ENCODE measurements at regions not wholly inside any gene's neighbourhood (a gene's known extent, or its start where the extent isn't known, plus 50 kb on each side); places are given as distances from the start of the nearest gene placed in this dataset.

DNA sequence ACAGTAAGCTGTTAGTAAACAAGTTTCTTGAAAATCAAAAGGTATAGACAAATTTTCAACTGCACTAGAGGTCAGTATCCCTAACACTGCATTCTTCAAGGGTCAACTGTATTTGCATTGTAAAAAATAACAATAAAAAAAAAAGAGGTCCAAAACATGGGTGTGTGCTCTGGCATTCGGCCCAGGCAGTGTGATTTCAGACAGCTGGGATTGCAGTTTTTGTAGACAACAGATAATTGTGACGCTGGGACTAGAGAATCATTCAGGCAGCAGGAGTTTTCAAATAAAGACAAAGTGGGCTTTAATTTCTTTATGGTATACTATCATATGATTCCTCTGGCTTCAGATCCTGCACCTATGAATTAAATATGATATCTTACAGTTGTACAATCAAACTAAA, 543.2 kb upstream of the SEMA3D start:
- Histone ChIP-seq H3K4me3 (ENCODE audit: low read depth, low read length) (no peak overlapping the region), H3K4me1 (peaks cover 20% of the 10 kb centered on the region), H3K36me3 (ENCODE audit: control insufficient read depth, insufficient read depth, low read length) (no peaks in the 10 kb centered on the region), H3K9me3 (peaks cover 4% of the 10 kb centered on the region; the same call in 1 of the 2 replicates), H3K27me3 (replicated peaks; ENCODE audit: control insufficient read depth, insufficient read depth, low read length) (no peaks in the 10 kb centered on the region)
- Mint-ChIP-seq H3K27me3 (ENCODE audit: insufficient read depth, unreplicated experiment) (no peaks in the 10 kb centered on the region), H3K36me3 (ENCODE audit: insufficient read depth, unreplicated experiment) (peaks cover 5% of the 10 kb centered on the region), H3K27ac (ENCODE audit: unreplicated experiment) (no peak overlapping the region), H3K4me1 (ENCODE audit: low read depth, unreplicated experiment) (peaks cover 16% of the 10 kb centered on the region), H3K4me3 (ENCODE audit: unreplicated experiment) (no peak overlapping the region), H3K9me3 (ENCODE audit: unreplicated experiment) (peaks cover 37% of the 10 kb centered on the region)
- intact Hi-C loops (cut with micrococcal nuclease; ENCODE audit: unreplicated experiment) = no loop called here
- POLR2A ChIA-PET = no interaction called here
- no TSS peak for BruUV-seq (replicated peaks)
- CTCF ChIA-PET = no interaction called here
- TF ChIP-seq, protein P1, sequence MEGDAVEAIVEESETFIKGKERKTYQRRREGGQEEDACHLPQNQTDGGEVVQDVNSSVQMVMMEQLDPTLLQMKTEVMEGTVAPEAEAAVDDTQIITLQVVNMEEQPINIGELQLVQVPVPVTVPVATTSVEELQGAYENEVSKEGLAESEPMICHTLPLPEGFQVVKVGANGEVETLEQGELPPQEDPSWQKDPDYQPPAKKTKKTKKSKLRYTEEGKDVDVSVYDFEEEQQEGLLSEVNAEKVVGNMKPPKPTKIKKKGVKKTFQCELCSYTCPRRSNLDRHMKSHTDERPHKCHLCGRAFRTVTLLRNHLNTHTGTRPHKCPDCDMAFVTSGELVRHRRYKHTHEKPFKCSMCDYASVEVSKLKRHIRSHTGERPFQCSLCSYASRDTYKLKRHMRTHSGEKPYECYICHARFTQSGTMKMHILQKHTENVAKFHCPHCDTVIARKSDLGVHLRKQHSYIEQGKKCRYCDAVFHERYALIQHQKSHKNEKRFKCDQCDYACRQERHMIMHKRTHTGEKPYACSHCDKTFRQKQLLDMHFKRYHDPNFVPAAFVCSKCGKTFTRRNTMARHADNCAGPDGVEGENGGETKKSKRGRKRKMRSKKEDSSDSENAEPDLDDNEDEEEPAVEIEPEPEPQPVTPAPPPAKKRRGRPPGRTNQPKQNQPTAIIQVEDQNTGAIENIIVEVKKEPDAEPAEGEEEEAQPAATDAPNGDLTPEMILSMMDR (IDR thresholded peaks at IDR 0.05; ENCODE audit: insufficient read depth in 1 of 2, low read depth in 1 of 2, low read length in 1 of 2, severe bottlenecking in 1 of 2, unreplicated experiment in 1 of 2) = no peak
- DNase-seq = no peak

DNA sequence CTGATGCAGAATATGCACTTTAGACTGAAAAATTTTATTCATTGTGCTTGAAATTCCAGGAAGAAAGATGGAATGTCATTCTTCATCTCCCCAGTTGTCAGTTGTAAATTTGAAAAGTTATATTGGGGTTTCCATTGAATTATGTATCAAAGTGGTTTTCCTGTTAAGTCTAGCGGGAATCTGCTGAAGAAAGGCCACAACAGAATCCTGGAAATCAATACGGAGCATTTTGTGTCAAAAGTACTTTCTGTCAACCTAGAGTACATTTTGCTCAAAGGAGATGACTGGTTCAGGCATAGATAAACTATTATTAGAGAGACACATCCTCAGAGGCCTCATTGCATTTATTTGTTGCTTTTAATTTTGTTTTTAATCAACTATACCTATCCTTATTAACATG, 538.2 kb upstream of the SEMA3D start:
- Mint-ChIP-seq H3K36me3 (ENCODE audit: insufficient read depth, unreplicated experiment) (no peaks in the 10 kb centered on the region), H3K27ac (ENCODE audit: unreplicated experiment) (no peak overlapping the region), H3K4me1 (ENCODE audit: low read depth, unreplicated experiment) (no peaks in the 10 kb centered on the region), H3K27me3 (ENCODE audit: insufficient read depth, unreplicated experiment) (no peaks in the 10 kb centered on the region), H3K4me3 (ENCODE audit: unreplicated experiment) (no peak overlapping the region), H3K9me3 (ENCODE audit: unreplicated experiment) (peaks cover 10% of the 10 kb centered on the region)
- TF ChIP-seq, protein P1 (IDR thresholded peaks at IDR 0.05; ENCODE audit: insufficient read depth in 1 of 2, low read depth in 1 of 2, low read length in 1 of 2, severe bottlenecking in 1 of 2, unreplicated experiment in 1 of 2) = no peak
- BruUV-seq (replicated peaks) = no TSS peak
- Histone ChIP-seq H3K9me3 (no peaks in the 10 kb centered on the region), H3K4me3 (ENCODE audit: low read depth, low read length) (no peak overlapping the region), H3K4me1 (0 out of 2 replicates have a peak, but pooled peaks cover 4% of the 10 kb centered on the region), H3K36me3 (ENCODE audit: control insufficient read depth, insufficient read depth, low read length) (no peaks in the 10 kb centered on the region), H3K27me3 (replicated peaks; ENCODE audit: control insufficient read depth, insufficient read depth, low read length) (no peaks in the 10 kb centered on the region)
- ChIA-PET CTCF (no interaction called here), POLR2A (no interaction called here)
- intact Hi-C loops (cut with micrococcal nuclease; ENCODE audit: unreplicated experiment) = no loop called here
- DNase-seq = no peak

DNA sequence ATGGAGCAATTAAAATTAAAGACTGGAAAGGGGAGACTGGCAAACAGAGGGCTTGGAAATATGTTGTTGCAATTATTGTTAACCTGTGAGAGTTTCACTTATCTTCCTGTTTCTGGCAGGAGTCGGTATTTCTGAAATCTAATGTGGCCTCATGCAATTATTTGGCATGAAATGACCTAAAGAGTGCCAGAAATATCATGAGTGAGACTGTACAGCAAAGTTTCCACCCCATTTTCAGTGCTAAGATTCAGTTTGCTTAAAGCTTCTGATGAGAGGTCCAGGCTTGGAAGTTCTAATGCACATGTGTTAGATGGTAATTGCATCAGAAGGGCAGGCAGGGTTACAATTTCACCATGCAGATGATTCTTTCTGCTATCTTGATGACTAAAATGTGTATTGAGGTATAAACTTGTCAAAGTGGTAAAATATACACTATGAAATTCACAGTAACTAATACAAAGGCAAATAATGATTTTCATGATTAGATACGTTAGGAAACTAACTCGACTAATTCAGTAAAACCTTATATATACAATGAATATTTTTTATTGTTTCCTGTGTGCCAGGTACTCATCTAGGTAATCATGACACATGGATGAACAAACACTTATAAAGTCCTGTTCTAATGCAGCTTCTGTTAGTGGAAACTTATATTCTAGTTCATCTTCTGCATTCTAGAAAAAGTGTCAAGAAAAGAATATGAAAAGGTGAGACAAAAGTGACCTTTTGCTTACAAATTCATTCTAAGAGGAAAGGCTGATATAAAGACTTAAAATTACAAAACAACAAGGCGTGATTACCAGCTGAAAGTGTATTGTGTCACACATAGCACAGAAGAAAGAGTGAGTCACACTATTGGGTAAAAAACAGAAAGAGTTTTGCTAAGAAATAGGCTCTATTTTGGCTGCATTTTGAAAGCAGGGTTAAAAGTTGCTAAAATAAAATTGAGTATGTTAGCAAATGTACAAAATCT, 533.4 kb upstream of the SEMA3D start:
- no peak overlapping the region for H3K4me3 ChIP-seq (ENCODE audit: low read depth, low read length)
- CTCF ChIA-PET = no interaction called here
- 0 out of 2 replicates have a peak, but pooled peaks cover 4% of the 10 kb centered on the region for H3K4me1 ChIP-seq
- no peaks in the 10 kb centered on the region for H3K4me1 Mint-ChIP-seq (ENCODE audit: low read depth, unreplicated experiment)
- DNase-seq = no peak
- H3K36me3 Mint-ChIP-seq (ENCODE audit: insufficient read depth, unreplicated experiment) = no peaks in the 10 kb centered on the region
- no peaks in the 10 kb centered on the region for H3K9me3 Mint-ChIP-seq (ENCODE audit: unreplicated experiment)
- H3K27me3 Mint-ChIP-seq (ENCODE audit: insufficient read depth, unreplicated experiment) = no peaks in the 10 kb centered on the region
- POLR2A ChIA-PET = no interaction called here
- BruUV-seq (replicated peaks) = no TSS peak
- no peaks in the 10 kb centered on the region for H3K36me3 ChIP-seq (ENCODE audit: control insufficient read depth, insufficient read depth, low read length)
- intact Hi-C loops (cut with micrococcal nuclease; ENCODE audit: unreplicated experiment) = no loop called here
- no peaks in the 10 kb centered on the region for H3K27me3 ChIP-seq (replicated peaks; ENCODE audit: control insufficient read depth, insufficient read depth, low read length)
- no peak overlapping the region for H3K4me3 Mint-ChIP-seq (ENCODE audit: unreplicated experiment)
- TF ChIP-seq, protein P1 (IDR thresholded peaks at IDR 0.05; ENCODE audit: insufficient read depth in 1 of 2, low read depth in 1 of 2, low read length in 1 of 2, severe bottlenecking in 1 of 2, unreplicated experiment in 1 of 2) = no peak
- H3K27ac Mint-ChIP-seq (ENCODE audit: unreplicated experiment) = no peak overlapping the region
- no peaks in the 10 kb centered on the region for H3K9me3 ChIP-seq

Measured in Caco-2 (cell line).